ENCODE measurements at regions not wholly inside any gene's neighbourhood (a gene's known extent, or its start where the extent isn't known, plus 50 kb on each side); places are given as distances from the start of the nearest gene placed in this dataset.
"Not testable (repeated sequence)": the region's sequence is repeated elsewhere in the genome, so short reads cannot be mapped to it uniquely, and the experiment has no call there.

DNA sequence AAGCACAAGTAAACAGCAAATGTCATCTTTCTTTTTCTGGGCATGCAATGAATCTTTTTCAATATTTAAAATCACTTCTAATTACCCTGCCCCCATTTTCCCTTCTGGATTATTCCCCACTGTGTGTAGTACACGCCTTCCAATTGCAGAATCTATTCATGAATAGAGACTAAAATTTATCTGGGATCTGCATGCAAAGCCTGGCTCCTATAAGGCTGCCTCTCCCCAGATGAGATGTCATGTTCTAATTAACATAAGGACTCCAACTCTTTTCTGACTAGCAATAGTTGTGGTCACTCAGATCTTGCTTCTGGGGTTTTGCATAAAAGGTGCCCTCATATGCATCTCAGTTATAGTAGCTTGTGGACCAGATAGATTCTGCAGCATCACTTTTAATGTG is 473.5 kb downstream of the BTG1 start:
- Histone ChIP-seq H3K4me3 (no peak overlapping the region), H3K36me3 (no peaks in the 10 kb centered on the region), H3K9me3 (no peaks in the 10 kb centered on the region), H3K27me3 (no peaks in the 10 kb centered on the region)
- no peak for DNase-seq

DNA sequence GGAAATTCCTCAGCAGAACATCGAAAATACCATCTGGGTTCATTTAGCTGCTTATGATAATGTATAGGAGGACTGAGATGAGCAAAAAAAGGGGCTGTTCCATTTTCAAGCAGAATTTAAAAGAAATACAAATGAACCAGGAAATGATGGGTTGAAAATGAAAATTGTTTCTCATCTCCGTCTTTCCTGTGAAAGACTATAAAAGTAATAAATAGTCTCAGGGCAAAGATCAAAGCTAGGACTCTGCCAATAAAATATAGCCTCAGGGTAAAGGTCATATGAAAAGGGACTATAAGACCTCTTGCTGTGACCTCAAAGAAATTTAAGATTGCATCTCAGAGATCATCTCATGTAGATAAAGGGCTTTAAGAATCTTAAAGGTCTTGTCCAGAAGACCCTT is 478.0 kb downstream of the BTG1 start:
- Histone ChIP-seq H3K4me3 (no peak overlapping the region), H3K27me3 (no peaks in the 10 kb centered on the region), H3K36me3 (no peaks in the 10 kb centered on the region), H3K9me3 (no peaks in the 10 kb centered on the region)
- no peak for DNase-seq

DNA sequence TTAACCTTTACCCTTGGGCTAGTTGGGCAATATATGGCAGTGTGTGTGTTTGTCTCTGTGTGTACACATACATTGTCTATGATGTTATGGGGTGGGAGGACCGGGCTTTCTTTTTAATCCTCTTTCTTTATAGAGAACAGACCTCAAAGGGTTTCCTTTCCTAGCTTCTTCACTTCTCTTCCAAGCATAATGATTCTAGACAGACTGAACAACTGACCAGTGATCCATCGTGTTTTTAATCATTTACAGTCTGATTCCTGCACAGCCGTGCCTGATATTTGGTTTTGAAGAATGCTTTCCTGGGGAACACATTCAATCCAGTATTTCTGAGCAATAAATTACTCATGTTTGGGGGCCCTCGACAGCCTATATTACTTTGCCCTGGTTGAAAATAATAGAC is 481.1 kb upstream of the DCN start:
- no peak for DNase-seq
- Histone ChIP-seq H3K4me3 (no peak overlapping the region), H3K27me3 (no peaks in the 10 kb centered on the region), H3K9me3 (no peaks in the 10 kb centered on the region), H3K36me3 (no peaks in the 10 kb centered on the region)

DNA sequence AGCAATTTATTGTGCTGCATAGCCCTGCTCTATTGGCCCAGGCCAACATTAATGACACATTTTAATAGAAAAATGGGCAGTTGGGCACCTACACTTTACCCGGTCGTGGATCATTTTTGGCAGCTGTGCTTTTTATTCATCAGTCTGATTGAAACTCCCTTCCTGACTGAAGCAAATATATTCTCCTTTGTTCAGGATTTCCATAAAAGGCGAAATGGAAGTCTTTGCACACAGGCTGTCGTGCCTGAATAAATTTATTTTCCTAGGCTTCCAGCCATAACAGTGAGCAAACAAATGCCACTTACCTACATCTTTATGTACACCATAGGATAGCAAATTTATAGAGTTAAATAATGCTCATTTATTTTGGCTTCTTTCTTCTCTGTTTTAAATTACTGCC is 480.7 kb upstream of the DCN start:
- DNase-seq, result no peak
- H3K4me3 ChIP-seq, result no peak overlapping the region

DNA sequence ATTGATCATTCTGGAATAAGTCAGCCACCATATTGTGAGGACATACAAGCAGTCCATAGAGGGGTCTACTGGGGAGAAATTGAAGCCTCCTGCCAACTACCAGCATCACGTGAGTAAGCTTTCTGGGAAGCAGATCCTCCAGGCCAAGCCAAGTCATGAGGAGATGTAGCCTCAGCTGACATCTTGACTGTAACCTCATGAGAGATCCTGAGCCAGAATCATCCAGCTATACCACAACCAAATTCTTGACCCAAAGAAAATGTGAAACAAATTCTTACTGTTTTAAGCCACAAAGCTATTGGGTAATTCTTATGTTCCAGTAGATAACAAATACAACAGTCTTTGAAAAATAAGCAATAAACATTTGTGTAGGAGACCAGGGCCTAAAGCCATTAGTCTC is 479.4 kb upstream of the DCN start:
- H3K36me3 ChIP-seq, result no peaks in the 10 kb centered on the region
- DNase-seq, result no peak
- H3K27me3 ChIP-seq, result no peaks in the 10 kb centered on the region
- no peaks in the 10 kb centered on the region for H3K9me3 ChIP-seq
- no peak overlapping the region for H3K4me3 ChIP-seq

More for the DNA sequence above, 480.7 kb upstream of the DCN start:
- Histone ChIP-seq H3K36me3 (no peaks in the 10 kb centered on the region), H3K9me3 (no peaks in the 10 kb centered on the region), H3K27me3 (no peaks in the 10 kb centered on the region)

DNA sequence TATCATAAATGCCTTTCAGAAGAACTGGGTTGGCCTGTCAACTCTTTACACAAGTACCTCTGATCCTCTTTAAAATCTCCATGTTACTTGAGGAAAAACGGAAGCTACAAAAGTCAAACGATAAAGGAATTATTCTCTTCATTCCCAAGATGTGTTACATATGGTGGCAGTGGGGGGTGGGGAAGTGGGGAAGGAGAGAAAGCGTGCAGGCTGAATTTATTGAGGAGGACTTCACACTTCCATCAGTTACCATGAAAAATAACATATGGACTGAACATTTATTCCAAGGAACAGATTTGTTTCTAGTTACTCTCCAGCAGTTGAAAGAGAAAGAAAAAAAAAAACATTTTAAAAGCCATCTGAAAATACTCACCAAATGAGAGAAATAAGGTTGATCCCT is 474.4 kb upstream of the DCN start:
- Histone ChIP-seq H3K9me3 (no peaks in the 10 kb centered on the region), H3K4me3 (no peak overlapping the region), H3K36me3 (no peaks in the 10 kb centered on the region), H3K27me3 (no peaks in the 10 kb centered on the region)
- no peak for DNase-seq

DNA sequence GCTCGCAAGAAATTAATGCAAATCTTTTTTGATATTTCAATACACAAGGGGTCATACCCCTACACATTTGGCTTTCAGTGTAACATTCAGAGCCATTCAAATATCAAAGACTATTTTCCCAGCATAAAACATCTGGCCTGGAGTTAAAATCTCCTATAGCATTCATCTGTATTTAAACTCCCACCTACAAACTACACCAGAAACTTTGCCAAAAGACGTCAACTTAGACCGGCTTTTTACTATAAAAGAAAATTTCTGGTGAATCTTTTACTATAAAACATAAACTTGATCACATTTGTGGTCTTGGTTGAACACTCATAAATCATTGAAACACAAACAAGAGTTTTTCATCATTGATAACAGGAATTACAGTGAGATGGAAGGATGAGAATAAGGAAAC is 473.3 kb upstream of the DCN start:
- H3K27me3 ChIP-seq, result no peaks in the 10 kb centered on the region

DNA sequence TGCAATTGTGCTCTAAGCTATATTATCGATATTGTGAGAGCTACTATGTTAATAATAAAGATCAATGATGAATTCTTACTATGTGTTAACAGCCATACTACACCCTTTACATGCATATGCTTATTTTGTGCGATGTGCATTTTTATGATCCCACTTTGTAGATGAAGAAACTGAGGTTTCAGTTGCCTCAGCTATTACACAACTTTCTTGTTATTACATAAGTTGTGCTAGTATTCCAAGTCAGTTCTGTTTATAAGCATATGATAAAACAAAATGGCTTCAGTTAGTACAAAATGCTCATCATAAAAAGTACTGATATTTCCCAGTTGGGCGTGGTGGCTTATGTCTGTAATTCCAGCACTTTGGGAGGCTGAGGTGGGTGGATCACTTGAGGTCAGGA is 471.5 kb upstream of the DCN start:
- no peaks in the 10 kb centered on the region for H3K27me3 ChIP-seq
- no peak for DNase-seq

More for the DNA sequence above, 473.3 kb upstream of the DCN start:
- H3K36me3 ChIP-seq, result no peaks in the 10 kb centered on the region
- no peak overlapping the region for H3K4me3 ChIP-seq
- no peaks in the 10 kb centered on the region for H3K9me3 ChIP-seq
- no peak for DNase-seq

DNA sequence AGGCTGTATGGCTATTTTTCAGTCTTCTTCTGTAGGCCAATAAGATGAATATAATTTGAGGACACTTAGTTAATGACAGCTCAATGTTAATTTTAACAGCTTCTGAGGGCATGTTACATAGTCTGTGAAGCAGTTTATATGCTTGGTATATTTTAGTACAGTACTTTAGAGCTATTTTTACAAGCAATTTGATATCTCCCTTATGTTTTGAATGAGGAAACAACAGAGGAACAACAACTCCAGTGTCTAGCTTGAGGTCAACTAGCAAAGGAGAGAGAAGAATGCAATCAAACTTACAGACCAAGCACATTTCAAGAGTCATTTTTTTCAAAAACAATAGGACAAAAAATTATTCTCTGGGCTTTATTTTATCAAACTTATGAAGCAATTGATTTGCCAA is 469.1 kb upstream of the DCN start:
- Histone ChIP-seq H3K36me3 (no peaks in the 10 kb centered on the region), H3K9me3 (no peaks in the 10 kb centered on the region), H3K4me3 (no peak overlapping the region), H3K27me3 (no peaks in the 10 kb centered on the region)
- no peak for DNase-seq

More for the DNA sequence above, 471.5 kb upstream of the DCN start:
- Histone ChIP-seq H3K4me3 (no peak overlapping the region), H3K36me3 (no peaks in the 10 kb centered on the region), H3K9me3 (no peaks in the 10 kb centered on the region)

DNA sequence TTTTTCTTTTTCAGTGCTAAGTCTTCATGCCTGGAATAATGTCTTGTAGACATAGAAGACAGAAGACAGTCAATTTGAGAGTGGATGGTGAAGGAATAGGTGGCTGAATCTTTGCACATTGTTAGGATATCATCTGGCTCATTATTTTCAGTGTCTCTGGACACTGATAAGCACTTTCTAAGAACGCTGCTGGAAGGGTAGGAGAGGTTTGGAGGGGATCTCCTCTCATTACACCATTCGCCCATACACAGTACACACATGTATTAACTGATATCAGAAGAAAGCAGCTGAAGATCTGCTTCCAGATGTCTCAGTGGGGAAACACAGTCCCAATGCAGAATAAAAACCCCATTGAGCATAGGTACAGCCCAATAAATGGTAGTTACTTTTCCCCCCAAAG is 461.1 kb upstream of the DCN start:
- H3K36me3 ChIP-seq, result no peaks in the 10 kb centered on the region
- H3K9me3 ChIP-seq, result no peaks in the 10 kb centered on the region
- H3K4me3 ChIP-seq, result no peak overlapping the region
- DNase-seq, result no peak
- H3K27me3 ChIP-seq, result no peaks in the 10 kb centered on the region

DNA sequence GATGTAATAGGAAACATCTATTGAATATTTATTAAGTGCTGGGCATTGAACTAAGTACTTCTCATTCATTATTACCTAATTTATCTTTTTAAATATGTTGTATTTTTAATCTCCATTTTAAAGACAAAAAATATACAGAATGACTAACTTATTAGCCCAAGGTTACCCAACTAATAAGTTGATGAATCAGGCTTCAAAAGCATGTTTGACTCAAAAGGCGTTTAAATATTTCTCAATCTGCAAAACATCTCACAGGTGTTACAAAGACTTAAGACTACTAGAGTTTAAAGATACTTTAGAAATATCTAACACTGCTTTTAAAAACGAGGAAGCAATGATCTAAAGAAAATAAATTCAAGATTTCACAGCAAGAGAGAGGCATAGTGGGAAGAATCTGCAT is 457.4 kb upstream of the DCN start:
- no peak for DNase-seq
- H3K27me3 ChIP-seq, result no peaks in the 10 kb centered on the region; the same call in 1 of the 2 replicates
- H3K4me3 ChIP-seq, result no peak overlapping the region
- H3K36me3 ChIP-seq, result no peaks in the 10 kb centered on the region
- H3K9me3 ChIP-seq, result no peaks in the 10 kb centered on the region

DNA sequence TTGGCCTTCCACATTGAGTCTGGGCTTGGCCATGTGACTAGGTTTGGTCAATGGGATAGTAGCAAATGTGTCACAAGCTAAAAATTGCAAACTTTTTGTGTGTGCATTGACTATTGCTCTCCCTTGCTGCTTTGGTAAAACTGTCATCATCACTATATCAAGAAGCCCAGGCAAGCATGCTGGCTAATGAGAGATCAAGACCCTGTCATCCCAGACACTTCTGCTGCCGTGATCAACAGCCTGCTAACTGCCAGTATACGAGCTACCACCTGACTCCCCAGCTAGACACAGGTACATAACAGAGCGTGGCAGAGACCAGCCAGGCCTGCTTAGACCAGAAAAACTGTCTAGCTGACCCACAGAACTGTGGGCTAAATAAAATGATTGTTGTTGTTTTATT is 456.7 kb upstream of the DCN start:
- H3K27me3 ChIP-seq, result no peaks in the 10 kb centered on the region; the same call in 1 of the 2 replicates
- H3K4me3 ChIP-seq, result no peak overlapping the region
- no peaks in the 10 kb centered on the region for H3K9me3 ChIP-seq
- no peak for DNase-seq
- no peaks in the 10 kb centered on the region for H3K36me3 ChIP-seq

DNA sequence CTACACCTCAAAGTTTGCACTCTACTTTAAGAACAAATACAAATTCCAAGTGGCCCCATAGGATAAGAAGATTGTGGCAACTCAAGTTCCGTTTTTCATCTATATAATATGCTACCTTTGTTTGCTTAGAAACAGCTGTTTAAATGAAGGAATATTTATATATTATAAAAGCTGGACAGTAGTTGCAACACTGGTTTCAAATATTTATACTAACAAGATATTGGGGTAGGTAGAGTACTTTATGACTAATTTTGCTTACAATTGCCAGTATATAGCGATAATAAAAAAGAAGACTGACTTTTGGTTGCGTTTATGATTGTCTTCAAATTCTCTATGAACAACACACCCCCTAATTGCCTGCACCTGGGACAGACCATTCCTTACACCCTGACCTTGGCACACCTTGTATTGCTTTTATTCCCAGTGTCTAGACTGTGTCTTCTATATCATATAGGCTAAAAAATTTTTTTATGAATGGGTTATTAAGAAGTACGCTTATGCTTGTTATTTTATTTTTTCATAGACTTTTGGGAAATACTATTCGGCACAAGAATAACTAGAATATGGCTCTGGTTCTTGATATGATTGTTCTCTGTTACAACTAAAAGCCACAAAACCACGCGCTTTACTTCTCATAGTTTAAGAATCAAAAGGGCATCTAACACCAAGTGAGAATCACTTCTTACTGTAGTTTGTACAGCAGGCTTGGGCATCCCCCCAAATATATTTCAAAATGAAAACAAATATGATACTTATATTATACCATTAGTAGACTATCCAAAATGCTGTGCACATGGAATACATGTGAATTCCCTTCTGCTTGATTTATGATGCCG is 455.4 kb upstream of the DCN start:
- DNase-seq, result no peak
- no peaks in the 10 kb centered on the region for H3K36me3 ChIP-seq
- no peaks in the 10 kb centered on the region; the same call in 1 of the 2 replicates for H3K27me3 ChIP-seq
- H3K4me3 ChIP-seq, result no peak overlapping the region
- H3K9me3 ChIP-seq, result no peaks in the 10 kb centered on the region

DNA sequence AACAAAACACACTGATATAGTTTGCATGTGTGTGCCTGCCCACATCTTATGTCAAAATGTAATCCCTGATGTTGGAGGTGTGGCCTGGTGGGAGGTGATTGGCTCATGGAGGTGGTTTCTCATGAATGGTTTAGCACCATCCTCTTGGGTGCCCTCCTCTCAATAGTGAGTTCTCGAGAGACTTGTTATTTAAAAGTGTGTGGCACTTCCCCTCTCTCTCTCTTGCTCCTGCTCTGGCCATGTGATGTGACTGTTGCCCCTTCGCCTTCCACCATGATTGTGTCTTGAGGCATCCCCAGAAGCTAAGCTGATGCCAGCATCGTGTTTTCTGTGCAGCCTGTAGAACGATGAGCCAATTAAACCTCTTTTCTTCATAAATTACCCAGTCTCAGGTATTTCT is 454.1 kb upstream of the DCN start:
- no peak for DNase-seq
- H3K9me3 ChIP-seq, result no peaks in the 10 kb centered on the region
- no peak overlapping the region for H3K4me3 ChIP-seq
- no peaks in the 10 kb centered on the region; the same call in 1 of the 2 replicates for H3K27me3 ChIP-seq
- no peaks in the 10 kb centered on the region for H3K36me3 ChIP-seq

DNA sequence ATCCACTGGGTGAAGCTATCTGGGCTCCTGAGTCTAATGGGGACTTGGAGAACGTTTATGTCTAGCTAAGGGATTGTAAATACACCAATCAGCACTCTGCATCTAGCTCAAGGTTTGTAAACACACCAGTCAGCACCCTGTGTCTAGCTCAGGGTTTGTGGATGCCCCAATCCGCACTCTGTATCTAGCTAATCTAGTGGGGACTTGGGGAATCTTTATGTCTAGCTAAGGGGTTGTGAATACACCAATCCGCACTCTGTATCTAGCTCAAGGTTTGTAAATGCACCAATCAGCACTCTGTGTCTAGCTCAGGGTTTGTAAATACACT is 451.7 kb upstream of the DCN start:
- H3K36me3 ChIP-seq, DNase-seq, H3K4me3 ChIP-seq, H3K27me3 ChIP-seq, H3K9me3 ChIP-seq: not testable (repeated sequence)

DNA sequence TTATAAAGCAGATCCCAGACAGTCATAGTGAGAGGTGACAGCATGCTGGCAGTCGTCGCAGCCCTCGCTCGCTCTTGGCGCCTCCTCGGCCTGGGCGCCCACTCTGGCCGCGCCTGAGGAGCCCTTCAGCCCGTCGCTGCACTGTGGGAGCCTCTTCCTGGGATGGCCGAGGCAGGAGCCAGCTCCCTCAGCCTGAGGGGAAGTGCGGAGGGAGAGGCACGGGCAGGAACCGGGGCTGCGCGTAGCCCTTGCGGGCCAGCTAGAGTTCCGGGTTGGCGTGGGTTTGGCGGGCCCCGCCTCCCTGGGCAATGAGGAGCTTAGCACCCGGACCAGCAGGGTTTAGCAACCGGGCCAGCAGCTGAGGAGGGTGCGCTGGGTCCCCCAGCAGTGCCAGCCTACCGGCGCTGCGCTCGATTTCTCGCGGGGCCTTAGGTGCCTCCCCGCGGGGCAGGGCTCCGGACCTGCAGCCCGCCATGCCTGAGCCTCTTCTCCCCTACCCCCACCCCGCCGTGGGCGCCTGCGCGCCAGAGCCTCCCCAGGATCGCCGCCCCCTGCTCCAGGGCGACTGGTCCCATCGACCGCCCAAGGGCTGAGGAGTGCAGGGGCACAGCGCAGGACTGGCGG is 451.2 kb upstream of the DCN start:
- H3K27me3 ChIP-seq, result no peaks in the 10 kb centered on the region; the same call in 1 of the 2 replicates
- DNase-seq, result no peak
- no peaks in the 10 kb centered on the region for H3K9me3 ChIP-seq
- H3K4me3 ChIP-seq, result no peak overlapping the region
- no peaks in the 10 kb centered on the region for H3K36me3 ChIP-seq

DNA sequence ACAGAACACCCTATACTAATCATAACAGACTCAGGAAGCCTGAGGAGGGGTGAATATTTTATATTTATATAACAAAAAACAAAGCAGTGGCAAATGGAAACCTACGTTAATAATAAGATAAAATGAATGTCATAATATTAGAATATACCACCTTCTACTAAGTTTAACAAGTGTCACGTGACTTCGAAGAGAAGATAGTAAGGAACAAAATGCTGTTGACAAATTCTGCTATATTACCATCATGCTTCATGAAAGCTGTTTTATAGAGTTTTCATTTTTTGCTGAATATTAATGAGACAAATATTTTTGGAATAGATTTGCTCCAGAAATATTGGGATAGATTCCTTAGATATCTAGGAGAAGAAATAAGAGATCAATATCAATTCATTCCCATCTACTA is 450.6 kb upstream of the DCN start:
- no peaks in the 10 kb centered on the region for H3K36me3 ChIP-seq
- DNase-seq, result no peak
- H3K27me3 ChIP-seq, result no peaks in the 10 kb centered on the region; the same call in 1 of the 2 replicates
- no peaks in the 10 kb centered on the region for H3K9me3 ChIP-seq
- no peak overlapping the region for H3K4me3 ChIP-seq

Data from MG63 (cell line).